ENCODE measurements at regions not wholly inside any gene's neighbourhood (a gene's known extent, or its start where the extent isn't known, plus 50 kb on each side); places are given as distances from the start of the nearest gene placed in this dataset.

DNA sequence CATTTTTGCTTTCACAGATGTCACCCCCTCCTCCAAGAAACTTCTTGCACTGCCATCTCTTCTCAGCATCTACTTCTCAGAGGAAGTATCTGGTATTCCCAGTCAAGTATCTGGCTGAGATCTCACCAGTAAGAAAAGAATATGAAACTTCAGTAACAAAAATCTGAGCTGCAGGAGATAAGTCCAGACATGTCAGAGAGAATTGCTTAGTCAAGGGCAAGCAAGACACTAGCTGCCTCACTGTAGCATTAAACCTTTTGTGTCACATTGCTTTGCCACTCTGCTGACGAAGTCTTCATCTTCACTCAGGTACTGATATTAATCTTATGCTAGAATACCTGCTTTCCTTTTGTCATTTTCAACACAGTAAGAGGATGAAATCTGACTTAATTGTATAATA is 70.6 kb upstream of the ZC3H12C start:
- no peak overlapping the region for H3K4me3 ChIP-seq (ENCODE audit: insufficient read depth, low read depth, low read length)

DNA sequence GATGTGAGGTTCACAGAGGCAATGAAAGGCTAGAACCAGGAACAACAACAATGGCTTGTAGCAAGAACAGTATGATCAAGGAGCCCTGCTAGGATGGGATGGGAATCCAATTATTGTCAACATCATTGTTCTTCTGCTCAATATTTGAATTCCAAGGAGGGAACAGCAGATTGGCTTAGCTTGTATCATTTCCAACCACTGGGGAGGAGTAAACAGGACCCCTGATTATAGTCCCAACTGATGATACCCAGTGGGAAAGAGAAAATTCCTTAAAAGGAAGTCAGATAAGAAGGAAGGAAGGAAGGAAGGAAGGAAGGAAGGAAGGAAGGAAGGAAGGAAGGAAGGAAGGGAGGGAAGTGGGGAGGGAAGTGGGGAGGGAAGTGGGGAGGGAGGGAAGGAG is 69.5 kb upstream of the ZC3H12C start:
- Histone ChIP-seq H3K36me3 (replicated peaks; ENCODE audit: control insufficient read depth, insufficient read depth, low read length) (no peaks in the 10 kb centered on the region), H3K4me3 (ENCODE audit: insufficient read depth, low read depth, low read length) (no peak overlapping the region), H3K27me3 (ENCODE audit: control insufficient read depth, insufficient read depth, low read length) (no peaks in the 10 kb centered on the region)
- no peak for DNase-seq

More for the DNA sequence above, 70.6 kb upstream of the ZC3H12C start:
- DNase-seq: no peak
- Histone ChIP-seq H3K36me3 (replicated peaks; ENCODE audit: control insufficient read depth, insufficient read depth, low read length) (no peaks in the 10 kb centered on the region), H3K27me3 (ENCODE audit: control insufficient read depth, insufficient read depth, low read length) (no peaks in the 10 kb centered on the region)

DNA sequence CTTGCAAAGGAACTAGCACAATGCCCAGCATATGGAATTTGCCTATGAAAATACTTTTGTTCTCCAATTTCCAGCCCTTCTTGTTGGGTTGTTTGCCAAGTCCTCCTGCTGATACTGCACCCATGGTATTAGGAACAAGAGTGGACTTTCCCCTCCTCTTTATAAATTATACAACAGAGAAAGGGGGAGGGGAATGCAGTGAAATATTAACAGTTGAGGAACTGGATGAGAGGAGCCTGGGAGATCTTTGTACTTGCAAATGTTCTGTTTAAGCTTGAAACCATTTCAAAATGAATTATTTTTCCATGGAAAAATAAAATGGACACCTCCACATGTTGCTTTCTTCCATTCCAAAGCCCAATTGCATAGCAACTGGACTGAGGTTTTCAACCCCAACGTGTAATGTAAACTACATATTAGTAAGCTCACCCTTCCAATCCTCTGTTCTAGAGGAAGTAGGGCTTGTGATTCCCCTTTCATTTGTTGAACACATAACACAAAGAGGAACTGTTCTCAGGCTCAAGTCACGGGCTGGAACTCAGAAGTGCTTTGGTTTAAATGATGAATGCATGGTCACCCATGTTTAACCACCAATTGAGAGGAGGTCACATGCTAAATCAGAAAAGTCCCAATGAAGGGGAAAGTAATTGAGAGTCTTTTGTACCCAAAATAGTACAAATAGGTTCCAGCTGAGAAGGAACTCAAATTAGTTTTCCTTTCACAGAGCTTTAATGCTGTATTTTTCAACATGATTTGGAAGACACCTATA is 66.2 kb upstream of the ZC3H12C start:
- H3K27me3 ChIP-seq (ENCODE audit: control insufficient read depth, insufficient read depth, low read length): no peaks in the 10 kb centered on the region
- no peak for DNase-seq
- H3K36me3 ChIP-seq (replicated peaks; ENCODE audit: control insufficient read depth, insufficient read depth, low read length): no peaks in the 10 kb centered on the region
- no peak overlapping the region for H3K4me3 ChIP-seq (ENCODE audit: insufficient read depth, low read depth, low read length)

DNA sequence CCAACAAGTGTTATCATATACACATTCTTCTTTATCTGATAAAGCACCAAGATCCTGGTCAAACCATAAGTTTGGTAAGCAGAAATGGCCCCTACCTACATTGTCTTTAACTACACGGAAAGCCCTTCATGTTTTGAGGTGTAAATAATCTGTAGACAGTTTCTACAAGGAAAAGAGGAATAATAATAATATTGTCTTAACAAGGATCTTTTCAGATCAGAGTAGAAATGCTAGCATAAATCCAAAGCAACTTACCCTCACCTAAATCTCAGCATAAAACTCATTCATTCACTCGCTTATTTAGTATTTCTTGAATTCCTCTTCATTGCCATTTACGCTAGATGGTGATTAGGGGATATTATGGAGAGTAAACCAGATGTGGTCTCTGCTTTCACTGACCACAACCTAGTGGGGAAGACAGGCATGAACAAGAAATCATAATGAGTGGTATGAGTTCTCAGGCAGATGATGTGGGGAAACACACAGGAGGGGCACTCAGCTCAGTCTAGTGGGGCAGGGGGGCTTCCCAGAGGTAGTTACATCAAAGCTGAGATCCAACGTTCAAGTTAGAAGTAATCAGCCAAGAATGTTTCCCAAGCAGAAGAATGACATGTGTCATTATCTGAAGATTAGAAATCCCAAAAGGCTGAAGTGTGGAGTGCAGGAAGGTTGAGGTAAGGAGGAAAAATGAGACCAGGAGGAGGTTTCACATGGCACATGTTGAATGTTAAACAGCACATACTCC is 65.4 kb upstream of the ZC3H12C start:
- H3K4me3 ChIP-seq (ENCODE audit: insufficient read depth, low read depth, low read length): no peak overlapping the region
- no peaks in the 10 kb centered on the region for H3K36me3 ChIP-seq (replicated peaks; ENCODE audit: control insufficient read depth, insufficient read depth, low read length)

DNA sequence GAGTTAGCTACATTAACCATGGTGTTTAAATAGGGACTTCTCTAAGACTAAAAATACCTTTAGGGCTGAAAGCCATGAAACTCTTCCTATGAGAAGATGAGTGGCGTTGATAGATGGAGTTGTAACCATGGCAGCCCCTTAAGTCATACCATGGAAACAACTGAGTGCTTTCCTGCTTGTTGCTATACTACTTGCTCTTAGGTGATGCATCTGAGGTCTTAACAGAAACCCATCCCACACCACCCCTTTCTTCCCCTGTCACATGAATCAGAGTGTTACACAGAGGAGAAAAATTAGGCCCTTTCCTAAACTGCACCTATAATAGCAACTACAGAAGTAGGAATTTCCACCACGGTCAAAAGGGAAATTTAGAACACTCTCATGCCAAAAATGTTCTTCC is 64.3 kb upstream of the ZC3H12C start:
- H3K4me3 ChIP-seq (ENCODE audit: insufficient read depth, low read depth, low read length): no peak overlapping the region
- H3K27me3 ChIP-seq (ENCODE audit: control insufficient read depth, insufficient read depth, low read length): no peaks in the 10 kb centered on the region
- H3K36me3 ChIP-seq (replicated peaks; ENCODE audit: control insufficient read depth, insufficient read depth, low read length): no peaks in the 10 kb centered on the region
- no peak for DNase-seq

More for the DNA sequence above, 65.4 kb upstream of the ZC3H12C start:
- DNase-seq: no peak
- no peaks in the 10 kb centered on the region for H3K27me3 ChIP-seq (ENCODE audit: control insufficient read depth, insufficient read depth, low read length)

DNA sequence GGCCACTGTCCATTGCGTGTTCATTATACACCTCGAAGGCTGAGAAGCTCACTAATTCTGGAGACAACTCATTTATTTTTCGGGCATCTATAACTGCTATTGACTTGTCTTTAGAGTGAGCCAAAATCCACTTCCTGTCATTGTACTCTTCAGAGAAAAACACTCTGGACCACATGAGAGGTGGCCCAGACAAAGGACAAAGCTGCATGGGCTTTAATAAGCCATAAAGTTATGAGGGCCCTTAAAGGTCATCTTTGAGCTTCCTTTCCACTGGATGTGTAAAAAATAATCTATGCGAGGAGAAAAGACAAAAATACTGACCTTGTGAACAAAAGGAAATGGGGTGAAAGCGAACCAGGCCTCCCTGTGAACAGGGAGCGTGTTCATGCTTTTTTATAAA is 63.5 kb upstream of the ZC3H12C start:
- H3K36me3 ChIP-seq (replicated peaks; ENCODE audit: control insufficient read depth, insufficient read depth, low read length): no peaks in the 10 kb centered on the region
- H3K4me3 ChIP-seq (ENCODE audit: insufficient read depth, low read depth, low read length): no peak overlapping the region
- DNase-seq: no peak
- H3K27me3 ChIP-seq (ENCODE audit: control insufficient read depth, insufficient read depth, low read length): no peaks in the 10 kb centered on the region

DNA sequence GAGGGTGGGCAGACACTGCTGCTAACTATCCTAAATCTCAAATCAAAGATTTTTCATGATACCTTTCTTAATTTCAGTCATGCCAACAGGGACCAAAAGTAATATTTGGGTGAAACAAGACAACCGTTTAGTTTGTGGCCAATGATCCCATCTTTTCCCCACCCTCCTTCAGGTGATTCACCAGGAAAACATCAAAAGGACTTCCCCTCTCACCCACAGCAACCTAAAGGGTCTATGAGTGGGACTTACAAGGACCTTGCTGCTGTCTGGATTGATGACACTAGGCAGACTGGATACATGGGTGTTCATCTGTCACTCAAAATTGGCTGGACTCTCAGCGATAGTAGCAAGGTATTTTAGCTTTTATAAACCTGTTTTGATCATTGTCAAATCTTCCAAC is 62.0 kb upstream of the ZC3H12C start:
- Histone ChIP-seq H3K36me3 (replicated peaks; ENCODE audit: control insufficient read depth, insufficient read depth, low read length) (no peaks in the 10 kb centered on the region), H3K4me3 (ENCODE audit: insufficient read depth, low read depth, low read length) (no peak overlapping the region), H3K27me3 (ENCODE audit: control insufficient read depth, insufficient read depth, low read length) (no peaks in the 10 kb centered on the region)
- no peak for DNase-seq

DNA sequence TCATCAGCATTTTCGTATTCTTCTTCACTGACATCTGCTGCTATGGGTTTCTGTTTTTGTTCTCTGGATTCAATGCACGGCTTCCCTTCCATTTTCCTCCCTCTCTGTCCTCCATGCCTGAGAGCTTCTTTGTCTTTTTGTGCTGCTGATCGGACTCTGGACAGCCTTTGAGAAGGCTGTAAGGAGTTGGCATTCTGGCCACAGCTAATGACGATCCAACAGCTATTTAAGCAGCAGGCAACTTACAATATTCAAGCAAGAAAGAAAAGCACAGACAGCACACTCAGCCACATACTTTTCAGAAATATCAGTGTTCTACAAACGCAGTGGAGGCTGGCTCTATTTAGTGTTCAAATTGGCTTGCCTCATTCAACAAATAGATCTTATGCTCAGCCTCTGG is 60.9 kb upstream of the ZC3H12C start:
- Histone ChIP-seq H3K4me3 (ENCODE audit: insufficient read depth, low read depth, low read length) (no peak overlapping the region), H3K36me3 (replicated peaks; ENCODE audit: control insufficient read depth, insufficient read depth, low read length) (no peaks in the 10 kb centered on the region), H3K27me3 (ENCODE audit: control insufficient read depth, insufficient read depth, low read length) (no peaks in the 10 kb centered on the region)
- no peak for DNase-seq

DNA sequence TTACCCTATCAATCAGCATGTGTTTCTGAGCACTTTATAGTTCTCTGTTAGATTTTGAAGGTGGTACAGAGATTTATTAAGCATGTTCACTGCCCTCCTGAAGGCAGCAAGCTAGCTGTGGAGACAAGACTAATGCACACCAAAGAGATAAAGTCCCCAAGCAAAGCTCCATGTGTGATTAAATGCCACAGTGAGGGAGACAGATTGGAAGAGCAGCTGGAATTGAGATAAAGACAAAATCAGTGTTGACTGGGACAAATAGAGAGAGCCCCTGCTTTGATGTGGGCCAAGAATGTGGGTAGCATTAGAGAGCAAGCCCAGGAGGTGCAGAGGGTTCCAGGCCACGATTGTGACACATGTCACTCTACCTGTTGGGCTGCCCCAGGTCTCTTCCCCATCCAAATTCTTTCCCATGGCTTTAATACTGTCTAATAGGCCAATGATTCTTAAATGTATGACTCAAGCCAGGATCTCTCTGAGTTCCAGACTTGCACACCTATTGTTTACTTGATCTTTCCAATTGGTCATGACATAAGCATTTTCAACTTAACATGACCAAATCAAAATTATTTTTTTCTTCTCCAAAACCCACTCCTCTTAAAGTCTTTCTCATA is 60.1 kb upstream of the ZC3H12C start:
- Histone ChIP-seq H3K36me3 (replicated peaks; ENCODE audit: control insufficient read depth, insufficient read depth, low read length) (no peaks in the 10 kb centered on the region), H3K4me3 (ENCODE audit: insufficient read depth, low read depth, low read length) (no peak overlapping the region), H3K27me3 (ENCODE audit: control insufficient read depth, insufficient read depth, low read length) (no peaks in the 10 kb centered on the region)
- DNase-seq: no peak

DNA sequence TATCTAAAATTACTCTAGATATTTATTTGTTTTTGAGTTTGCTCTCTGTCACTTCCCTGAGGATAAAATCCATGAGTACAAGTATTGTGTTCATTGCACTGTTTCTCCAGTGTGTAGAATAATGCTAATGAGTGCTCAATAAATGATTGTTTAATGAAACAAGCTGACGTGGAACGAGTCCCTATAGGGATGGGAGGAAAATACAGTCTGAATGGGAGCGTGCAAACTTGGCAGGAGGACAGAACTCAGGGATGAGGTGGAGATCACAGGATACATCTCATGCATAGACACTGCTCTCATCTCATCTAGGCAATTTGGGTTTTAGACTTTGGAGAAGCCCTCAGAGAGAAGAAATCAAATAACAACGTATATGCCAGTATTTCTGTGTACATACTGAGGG is 58.4 kb upstream of the ZC3H12C start:
- Histone ChIP-seq H3K4me3 (ENCODE audit: insufficient read depth, low read depth, low read length) (no peak overlapping the region), H3K27me3 (ENCODE audit: control insufficient read depth, insufficient read depth, low read length) (no peaks in the 10 kb centered on the region), H3K36me3 (replicated peaks; ENCODE audit: control insufficient read depth, insufficient read depth, low read length) (no peaks in the 10 kb centered on the region)
- DNase-seq: no peak

DNA sequence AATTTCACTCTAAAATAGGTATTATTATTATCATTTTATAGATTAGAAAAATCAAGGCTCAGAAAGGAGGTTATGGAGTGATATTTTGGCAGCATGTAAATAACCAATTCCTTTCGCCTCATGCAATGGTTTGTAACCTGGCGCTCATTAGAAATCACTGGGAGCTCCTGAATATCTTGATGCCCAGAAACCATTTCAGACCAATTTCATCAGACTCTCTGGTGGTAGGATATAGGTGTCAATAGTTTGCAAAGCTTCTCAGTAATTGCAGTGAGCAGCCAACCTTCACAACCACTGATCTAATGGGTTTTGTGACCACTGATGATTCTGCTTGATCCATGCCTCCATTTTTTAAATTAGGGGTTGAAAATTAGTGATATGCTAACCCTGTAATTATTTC is 57.8 kb upstream of the ZC3H12C start:
- Histone ChIP-seq H3K4me3 (ENCODE audit: insufficient read depth, low read depth, low read length) (no peak overlapping the region), H3K36me3 (replicated peaks; ENCODE audit: control insufficient read depth, insufficient read depth, low read length) (no peaks in the 10 kb centered on the region), H3K27me3 (ENCODE audit: control insufficient read depth, insufficient read depth, low read length) (no peaks in the 10 kb centered on the region)
- DNase-seq: no peak

DNA sequence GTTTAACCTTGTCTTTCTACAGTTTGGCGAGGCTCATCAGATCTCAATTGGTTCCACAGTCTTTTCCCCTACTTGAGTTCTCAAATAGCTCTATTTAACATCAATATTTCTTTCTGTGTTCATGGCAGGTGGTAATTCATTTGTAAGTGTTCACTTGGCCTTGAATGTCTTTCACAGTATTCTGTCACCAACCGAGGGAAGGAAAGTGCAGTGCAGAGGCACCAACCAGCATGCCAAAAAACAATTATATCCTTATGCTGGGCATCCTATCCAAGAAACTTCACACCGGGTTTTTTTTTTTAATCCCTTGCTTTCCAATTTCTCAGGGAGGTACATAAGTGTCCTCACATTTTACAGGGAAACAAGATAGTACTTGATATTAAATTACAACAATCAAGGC is 55.0 kb upstream of the ZC3H12C start:
- Histone ChIP-seq H3K27me3 (ENCODE audit: control insufficient read depth, insufficient read depth, low read length) (no peaks in the 10 kb centered on the region), H3K36me3 (replicated peaks; ENCODE audit: control insufficient read depth, insufficient read depth, low read length) (no peaks in the 10 kb centered on the region), H3K4me3 (ENCODE audit: insufficient read depth, low read depth, low read length) (no peak overlapping the region)
- no peak for DNase-seq

All from H7 (cell line).